ENCODE measurements at regions not wholly inside any gene's neighbourhood (a gene's known extent, or its start where the extent isn't known, plus 50 kb on each side); places are given as distances from the start of the nearest gene placed in this dataset.
A peak's percentile ranks its signal among the peaks of the same experiment; 100 is the strongest.

DNA sequence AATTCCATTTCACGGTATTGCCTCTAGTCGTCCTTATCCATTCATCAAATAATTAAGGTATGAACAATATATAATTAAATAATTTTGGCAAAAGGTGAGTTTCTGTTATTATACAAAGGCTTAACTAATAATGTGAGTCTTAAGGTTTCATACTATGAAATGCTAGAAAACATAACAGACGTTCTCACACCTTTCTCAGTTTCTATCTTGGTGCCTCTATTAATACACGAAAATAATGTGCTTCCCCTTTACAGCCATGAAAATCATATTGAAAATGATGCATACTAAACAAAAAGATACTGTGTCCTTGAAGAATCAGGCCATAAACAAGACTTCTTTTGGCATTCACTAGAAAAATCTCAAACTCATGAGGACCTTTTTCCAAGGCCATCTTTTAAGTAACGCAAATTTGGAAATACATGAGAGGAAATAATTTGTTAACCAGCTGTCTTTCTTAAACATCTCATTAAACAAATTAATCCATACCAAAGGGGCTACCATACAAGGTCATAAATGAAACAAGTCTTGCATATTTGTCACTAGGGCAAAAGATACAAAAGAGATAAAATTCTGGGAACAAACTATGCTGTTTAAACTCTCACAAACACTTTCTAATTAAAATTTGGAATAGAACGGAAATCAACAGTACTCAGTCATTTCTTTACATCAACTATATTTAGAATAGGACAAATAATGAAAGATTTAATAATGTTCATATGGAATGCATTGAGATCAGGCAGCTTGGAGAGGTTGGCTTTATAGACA lies 53.9 kb upstream of the CAV2 start:
- intact Hi-C loops (cut with micrococcal nuclease; ENCODE audit: unreplicated experiment) (loop anchor here (10.0 kb wide), 1 partner anchor 49 kb away; the partner anchor contains the start of gene CAV2), in situ Hi-C loops (cut with HindIII; ENCODE audit: low pct_unique_long_range_greater_than_20kb, low sequenced_read_pairs) (no loop called here)
- H3K27me3 ChIP-seq (ENCODE audit: control insufficient read depth, insufficient read depth, low read length): no peaks in the 10 kb centered on the region
- BruUV-seq (replicated peaks): no TSS peak
- DNase-seq (ENCODE audit: low read depth, low spot score) (no peak), ATAC-seq (no peak)
- H3K4me3 ChIP-seq (ENCODE audit: low read depth in 2 of 2, low read length in 2 of 2): no peak overlapping the region
- CTCF ChIA-PET: no interaction called here
- TF ChIP-seq SIN3A (IDR thresholded peaks at IDR 0.05; ENCODE audit: borderline replicate concordance, insufficient read depth, low read depth, low read length): no peak
- no peak for TF ChIP-seq POLR2AphosphoS5 (IDR thresholded peaks at IDR 0.05; ENCODE audit: low read depth, low read length)
- TF ChIP-seq, protein P1, sequence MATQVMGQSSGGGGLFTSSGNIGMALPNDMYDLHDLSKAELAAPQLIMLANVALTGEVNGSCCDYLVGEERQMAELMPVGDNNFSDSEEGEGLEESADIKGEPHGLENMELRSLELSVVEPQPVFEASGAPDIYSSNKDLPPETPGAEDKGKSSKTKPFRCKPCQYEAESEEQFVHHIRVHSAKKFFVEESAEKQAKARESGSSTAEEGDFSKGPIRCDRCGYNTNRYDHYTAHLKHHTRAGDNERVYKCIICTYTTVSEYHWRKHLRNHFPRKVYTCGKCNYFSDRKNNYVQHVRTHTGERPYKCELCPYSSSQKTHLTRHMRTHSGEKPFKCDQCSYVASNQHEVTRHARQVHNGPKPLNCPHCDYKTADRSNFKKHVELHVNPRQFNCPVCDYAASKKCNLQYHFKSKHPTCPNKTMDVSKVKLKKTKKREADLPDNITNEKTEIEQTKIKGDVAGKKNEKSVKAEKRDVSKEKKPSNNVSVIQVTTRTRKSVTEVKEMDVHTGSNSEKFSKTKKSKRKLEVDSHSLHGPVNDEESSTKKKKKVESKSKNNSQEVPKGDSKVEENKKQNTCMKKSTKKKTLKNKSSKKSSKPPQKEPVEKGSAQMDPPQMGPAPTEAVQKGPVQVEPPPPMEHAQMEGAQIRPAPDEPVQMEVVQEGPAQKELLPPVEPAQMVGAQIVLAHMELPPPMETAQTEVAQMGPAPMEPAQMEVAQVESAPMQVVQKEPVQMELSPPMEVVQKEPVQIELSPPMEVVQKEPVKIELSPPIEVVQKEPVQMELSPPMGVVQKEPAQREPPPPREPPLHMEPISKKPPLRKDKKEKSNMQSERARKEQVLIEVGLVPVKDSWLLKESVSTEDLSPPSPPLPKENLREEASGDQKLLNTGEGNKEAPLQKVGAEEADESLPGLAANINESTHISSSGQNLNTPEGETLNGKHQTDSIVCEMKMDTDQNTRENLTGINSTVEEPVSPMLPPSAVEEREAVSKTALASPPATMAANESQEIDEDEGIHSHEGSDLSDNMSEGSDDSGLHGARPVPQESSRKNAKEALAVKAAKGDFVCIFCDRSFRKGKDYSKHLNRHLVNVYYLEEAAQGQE (IDR thresholded peaks at IDR 0.05; ENCODE audit: insufficient read depth in 1 of 2, low read depth in 2 of 2, low read length in 1 of 2): no peak
- TF ChIP-seq TCF7L2 (IDR thresholded peaks at IDR 0.05; ENCODE audit: low read depth, low read length): no peak
- TF ChIP-seq, protein P2, sequence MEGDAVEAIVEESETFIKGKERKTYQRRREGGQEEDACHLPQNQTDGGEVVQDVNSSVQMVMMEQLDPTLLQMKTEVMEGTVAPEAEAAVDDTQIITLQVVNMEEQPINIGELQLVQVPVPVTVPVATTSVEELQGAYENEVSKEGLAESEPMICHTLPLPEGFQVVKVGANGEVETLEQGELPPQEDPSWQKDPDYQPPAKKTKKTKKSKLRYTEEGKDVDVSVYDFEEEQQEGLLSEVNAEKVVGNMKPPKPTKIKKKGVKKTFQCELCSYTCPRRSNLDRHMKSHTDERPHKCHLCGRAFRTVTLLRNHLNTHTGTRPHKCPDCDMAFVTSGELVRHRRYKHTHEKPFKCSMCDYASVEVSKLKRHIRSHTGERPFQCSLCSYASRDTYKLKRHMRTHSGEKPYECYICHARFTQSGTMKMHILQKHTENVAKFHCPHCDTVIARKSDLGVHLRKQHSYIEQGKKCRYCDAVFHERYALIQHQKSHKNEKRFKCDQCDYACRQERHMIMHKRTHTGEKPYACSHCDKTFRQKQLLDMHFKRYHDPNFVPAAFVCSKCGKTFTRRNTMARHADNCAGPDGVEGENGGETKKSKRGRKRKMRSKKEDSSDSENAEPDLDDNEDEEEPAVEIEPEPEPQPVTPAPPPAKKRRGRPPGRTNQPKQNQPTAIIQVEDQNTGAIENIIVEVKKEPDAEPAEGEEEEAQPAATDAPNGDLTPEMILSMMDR (IDR thresholded peaks at IDR 0.05): no peak
- POLR2A ChIA-PET: no interaction called here
- H3K9me3 ChIP-seq (ENCODE audit: control insufficient read depth, insufficient read depth, low read depth, low read length): peaks cover 6% of the 10 kb centered on the region; the same call in 1 of the 2 replicates
- no peaks in the 10 kb centered on the region; the same call in 1 of the 2 replicates for H3K36me3 ChIP-seq (ENCODE audit: control insufficient read depth, insufficient read depth, low read length)
- H3K4me1 ChIP-seq (ENCODE audit: control insufficient read depth, insufficient read depth, low read length): peaks cover 33% of the 10 kb centered on the region
- H3K27ac ChIP-seq (ENCODE audit: low read length): peak overlapping the region; percentile 96

DNA sequence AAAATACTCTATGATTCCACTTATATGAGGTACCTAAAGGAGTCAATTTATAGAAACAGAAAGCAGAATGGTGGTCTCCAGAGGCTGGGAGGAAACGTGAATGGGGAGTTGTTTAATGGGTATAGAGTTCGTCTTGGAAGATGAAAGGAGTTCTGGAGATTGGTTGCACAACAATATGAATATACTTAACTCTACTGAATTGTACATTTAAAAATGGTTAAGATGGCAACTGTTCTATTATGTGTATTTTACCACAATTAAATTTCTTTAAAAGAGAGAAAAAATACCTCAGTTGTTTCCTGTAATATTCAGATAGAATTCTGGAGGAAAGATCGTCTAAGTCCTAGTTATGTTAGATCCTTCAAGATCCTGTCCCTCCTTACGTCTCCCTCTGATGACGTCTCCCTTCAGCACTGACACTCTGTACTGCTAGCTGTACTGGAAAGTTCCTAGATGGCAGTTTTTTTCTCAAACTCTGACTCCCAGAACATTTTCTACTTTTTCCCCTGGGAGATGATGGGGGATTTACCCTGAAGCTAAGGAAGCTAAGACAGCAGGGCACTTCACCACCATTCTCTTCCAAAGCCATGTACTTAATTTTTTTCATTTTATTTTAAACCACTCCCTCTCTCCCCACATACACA lies 53.2 kb upstream of the CAV2 start:
- intact Hi-C loops (cut with micrococcal nuclease; ENCODE audit: unreplicated experiment): loop anchor here (10.0 kb wide), 1 partner anchor 48 kb away; the partner anchor contains the start of gene CAV2
- in situ Hi-C loops (cut with HindIII; ENCODE audit: low pct_unique_long_range_greater_than_20kb, low sequenced_read_pairs): no loop called here
- BruUV-seq (replicated peaks): no TSS peak
- Histone ChIP-seq H3K36me3 (ENCODE audit: control insufficient read depth, insufficient read depth, low read length) (no peaks in the 10 kb centered on the region; the same call in 1 of the 2 replicates), H3K4me1 (ENCODE audit: control insufficient read depth, insufficient read depth, low read length) (peaks cover 35% of the 10 kb centered on the region), H3K9me3 (ENCODE audit: control insufficient read depth, insufficient read depth, low read depth, low read length) (peaks cover 6% of the 10 kb centered on the region; the same call in 1 of the 2 replicates), H3K27me3 (ENCODE audit: control insufficient read depth, insufficient read depth, low read length) (no peaks in the 10 kb centered on the region), H3K4me3 (ENCODE audit: low read depth in 2 of 2, low read length in 2 of 2) (no peak overlapping the region), H3K27ac (ENCODE audit: low read length) (peak overlapping the region; percentile 96)
- DNase-seq (ENCODE audit: low read depth, low spot score) (no peak), ATAC-seq (no peak)
- ChIA-PET CTCF (no interaction called here), POLR2A (no interaction called here)
- TF ChIP-seq, protein P1 (IDR thresholded peaks at IDR 0.05; ENCODE audit: insufficient read depth in 1 of 2, low read depth in 2 of 2, low read length in 1 of 2): no peak
- TF ChIP-seq POLR2AphosphoS5 (IDR thresholded peaks at IDR 0.05; ENCODE audit: low read depth, low read length) (no peak), SIN3A (IDR thresholded peaks at IDR 0.05; ENCODE audit: borderline replicate concordance, insufficient read depth, low read depth, low read length) (no peak), TCF7L2 (IDR thresholded peaks at IDR 0.05; ENCODE audit: low read depth, low read length) (no peak)
